GM19372 (cell line): ENCODE measurements at regions not wholly inside any gene's neighbourhood (a gene's known extent, or its start where the extent isn't known, plus 50 kb on each side); places are given as distances from the start of the nearest gene placed in this dataset.

Experiments
- ATAC-seq: cut with Tn5 transposase; IDR thresholded peaks from one replicate; pipeline ENCODE4 v1.9.1; 2021; ENCODE audit warnings: mild to moderate bottlenecking, low read depth, moderate library complexity; ENCODE audit not compliant: unreplicated experiment

DNA sequence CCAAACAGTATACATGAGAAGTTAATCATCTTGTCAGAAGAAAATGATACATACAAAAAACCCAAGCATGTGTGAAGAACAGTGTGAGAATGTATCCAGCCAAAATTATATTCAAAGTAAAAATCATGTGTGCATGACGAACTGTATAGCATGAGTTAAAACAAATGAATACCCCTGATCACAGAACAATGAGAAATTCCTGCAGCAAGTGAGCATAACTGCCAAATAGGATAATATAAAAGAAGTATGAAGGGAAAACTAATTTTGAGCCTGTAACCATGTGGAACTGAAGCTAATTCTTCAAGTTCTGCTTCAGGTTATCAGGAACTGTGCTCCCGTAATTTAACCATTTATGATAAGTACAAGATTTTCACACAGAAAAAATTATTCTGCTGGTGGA lies 56.5 kb upstream of the AMN1 start:
- ATAC-seq: no peak

GRCh38 chr12:31783996-31784645 lies 55.3 kb upstream of the AMN1 start:
- no peak for ATAC-seq

DNA sequence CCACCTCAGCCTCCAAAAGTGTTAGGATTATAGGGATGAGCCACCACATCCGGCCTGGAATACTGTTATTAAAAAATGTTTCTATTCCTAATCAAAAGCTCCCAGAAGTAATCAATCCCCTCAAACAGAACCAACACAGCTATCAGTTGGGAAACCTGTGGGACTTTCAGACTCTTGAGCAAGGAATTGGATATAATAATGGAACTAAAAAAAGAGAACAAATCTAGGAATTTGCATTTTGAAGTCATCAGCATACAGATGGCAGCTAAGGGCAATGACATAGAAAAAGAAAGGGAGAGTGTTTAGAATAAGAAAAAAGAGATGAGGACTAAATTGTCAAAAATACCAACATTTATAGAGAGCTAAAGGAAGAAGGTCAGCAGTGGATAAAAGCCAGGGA lies 54.7 kb upstream of the AMN1 start:
- ATAC-seq: no peak

DNA sequence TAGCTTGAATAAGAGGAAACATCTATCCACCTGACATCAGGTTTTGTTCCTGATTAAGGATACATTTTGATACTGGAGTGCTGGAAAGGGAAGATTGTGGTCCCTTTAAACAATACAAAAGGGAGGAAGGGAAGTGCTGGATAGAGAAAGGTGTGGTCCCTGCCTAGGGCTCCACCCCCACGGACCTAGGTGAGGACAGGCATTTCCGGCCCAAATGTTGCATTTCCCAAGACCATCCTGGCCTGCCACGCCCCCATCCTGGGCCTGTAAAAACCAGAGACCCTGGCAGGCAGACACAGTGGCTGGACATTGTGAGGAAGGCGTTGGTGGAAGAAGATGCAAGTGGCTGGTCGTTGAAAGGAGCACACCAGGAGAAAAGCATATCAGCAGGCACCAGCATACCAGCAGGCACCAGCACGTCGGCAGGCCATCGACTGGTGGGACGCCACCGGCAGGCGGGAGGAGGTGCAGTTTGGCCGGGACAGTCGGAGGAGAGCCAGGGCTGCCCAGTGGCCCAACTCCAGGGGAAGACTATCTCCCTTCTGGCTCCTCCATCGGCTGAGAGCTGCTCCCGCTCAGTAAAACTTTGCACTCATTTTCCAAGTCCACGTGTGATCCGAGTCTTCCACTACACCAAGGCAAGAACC lies 53.2 kb upstream of the AMN1 start:
- ATAC-seq: no peak

- no peak for ATAC-seq
Measured at GRCh38 chr12:31780096-31780495, 51.3 kb upstream of the AMN1 start.

- ATAC-seq: no peak
Measured at GRCh38 chr12:31778687-31779086, 49.9 kb upstream of the AMN1 start.
